ENCODE measurements at regions not wholly inside any gene's neighbourhood (a gene's known extent, or its start where the extent isn't known, plus 50 kb on each side); places are given as distances from the start of the nearest gene placed in this dataset.
A peak's percentile ranks its signal among the peaks of the same experiment; 100 is the strongest.

GRCh38 chrX:88024022-88024421, 506.4 kb downstream of the KLHL4 start:
- no peak overlapping the region for H3K4me3 ChIP-seq
- H3K9me3 ChIP-seq (ENCODE audit: low read depth) = no peaks in the 10 kb centered on the region
- DNase-seq (ENCODE audit: low read depth in 1 of 2, low spot score in 1 of 2) = no peak
- no peaks in the 10 kb centered on the region for H3K27me3 ChIP-seq
- no peak for TF ChIP-seq CTCF (IDR thresholded peaks at IDR 0.05; ENCODE audit: low read depth, low read length)
- no peaks in the 10 kb centered on the region for H3K36me3 ChIP-seq
- H3K4me1 ChIP-seq (ENCODE audit: low read depth) = no peaks in the 10 kb centered on the region
- no peak overlapping the region for H3K27ac ChIP-seq

- H3K4me3 ChIP-seq = no peak overlapping the region
- TF ChIP-seq CTCF (IDR thresholded peaks at IDR 0.05; ENCODE audit: low read depth, low read length) = no peak
- H3K27me3 ChIP-seq = no peaks in the 10 kb centered on the region
- H3K9me3 ChIP-seq (ENCODE audit: low read depth) = no peaks in the 10 kb centered on the region
- no peaks in the 10 kb centered on the region for H3K36me3 ChIP-seq
- DNase-seq (ENCODE audit: low read depth in 1 of 2, low spot score in 1 of 2) = no peak
- no peaks in the 10 kb centered on the region for H3K4me1 ChIP-seq (ENCODE audit: low read depth)
- H3K27ac ChIP-seq = no peak overlapping the region
These were observed 554.9 kb downstream of the KLHL4 start for GRCh38 chrX:88072339-88073030.

- no peaks in the 10 kb centered on the region for H3K27me3 ChIP-seq
- no peak for TF ChIP-seq CTCF (IDR thresholded peaks at IDR 0.05; ENCODE audit: low read depth, low read length)
- H3K4me1 ChIP-seq (ENCODE audit: low read depth) = peaks cover 9% of the 10 kb centered on the region
- DNase-seq (ENCODE audit: low read depth in 1 of 2, low spot score in 1 of 2) = no peak
- H3K36me3 ChIP-seq = no peaks in the 10 kb centered on the region
- no peak overlapping the region for H3K4me3 ChIP-seq
- H3K27ac ChIP-seq = no peak overlapping the region
- H3K9me3 ChIP-seq (ENCODE audit: low read depth) = no peaks in the 10 kb centered on the region
These were observed 584.4 kb downstream of the KLHL4 start for GRCh38 chrX:88101968-88102367.

- peak; percentile 0 to 10 for DNase-seq (ENCODE audit: low read depth in 1 of 2, low spot score in 1 of 2)
- no peak overlapping the region for H3K27ac ChIP-seq
- no peak for TF ChIP-seq CTCF (IDR thresholded peaks at IDR 0.05; ENCODE audit: low read depth, low read length)
- H3K36me3 ChIP-seq = no peaks in the 10 kb centered on the region
- H3K4me1 ChIP-seq (ENCODE audit: low read depth) = no peaks in the 10 kb centered on the region
- no peak overlapping the region for H3K4me3 ChIP-seq
- no peaks in the 10 kb centered on the region for H3K9me3 ChIP-seq (ENCODE audit: low read depth)
- no peaks in the 10 kb centered on the region for H3K27me3 ChIP-seq
These were observed 611.3 kb upstream of the CPXCR1 start for GRCh38 chrX:88135735-88136134.

- peak in 1 of 2 donors; percentile 20 for DNase-seq (ENCODE audit: low read depth in 1 of 2, low spot score in 1 of 2)
- Histone ChIP-seq H3K36me3 (no peaks in the 10 kb centered on the region), H3K4me3 (no peak overlapping the region), H3K4me1 (ENCODE audit: low read depth) (no peaks in the 10 kb centered on the region), H3K27me3 (no peaks in the 10 kb centered on the region), H3K9me3 (ENCODE audit: low read depth) (no peaks in the 10 kb centered on the region), H3K27ac (no peak overlapping the region)
- TF ChIP-seq CTCF (IDR thresholded peaks at IDR 0.05; ENCODE audit: low read depth, low read length) = no peak
These were observed 610.7 kb upstream of the CPXCR1 start for GRCh38 chrX:88136328-88136727.
